SU-DHL-6 (cell line): ENCODE measurements at regions not wholly inside any gene's neighbourhood (a gene's known extent, or its start where the extent isn't known, plus 50 kb on each side); places are given as distances from the start of the nearest gene placed in this dataset.
"Not testable (repeated sequence)": the region's sequence is repeated elsewhere in the genome, so short reads cannot be mapped to it uniquely, and the experiment has no call there.

Experiments
- H2AFZ ChIP-seq: fragments of 200-600 bp; sonication (generic); 2 replicates; pipeline ENCODE4 v1.6.1; 2014; ENCODE audit warnings: low read depth, mild to moderate bottlenecking, moderate library complexity, mixed read lengths, antibody characterized with exemption, low read length; ENCODE audit not compliant: severe bottlenecking
- H3F3A ChIP-seq: fragments of 200-600 bp; shearing (Covaris generic); 2 replicates; pipeline ENCODE4 v1.6.0; 2016; ENCODE audit warnings: antibody characterized with exemption, mild to moderate bottlenecking; ENCODE audit not compliant: insufficient read depth
- H3K27ac ChIP-seq: fragments of 200-600 bp; sonication (generic); 2 replicates; pipeline ENCODE4 v1.5.1; 2016; ENCODE audit warnings: low read depth, mild to moderate bottlenecking, low read length, moderate library complexity, mixed read lengths
- H3K27me3 ChIP-seq: fragments of 200-600 bp; sonication (generic), shearing (Covaris generic); 2 replicates; pipeline ENCODE4 v1.6.0; 2014; ENCODE audit warnings: mild to moderate bottlenecking, low read length
- H3K36me3 ChIP-seq: fragments of 200-600 bp; sonication (generic); 2 replicates; pipeline ENCODE4 v1.6.1; 2014; ENCODE audit warnings: mild to moderate bottlenecking, low read length, mixed read lengths
- H3K4me2 ChIP-seq: fragments of 300-600, 200-600 bp; shearing (Covaris generic), sonication (generic); 2 replicates; pipeline ENCODE4 v1.6.0; 2014; ENCODE audit warnings: low read length, low read depth, mild to moderate bottlenecking; ENCODE audit not compliant: poor library complexity, severe bottlenecking
- H3K4me3 ChIP-seq: fragments of 200-600 bp; sonication (generic); 2 replicates; pipeline ENCODE4 v1.5.1; 2014; ENCODE audit warnings: antibody characterized with exemption, low read length, mild to moderate bottlenecking, mixed read lengths; ENCODE audit not compliant: insufficient read depth, poor library complexity, severe bottlenecking
- H3K79me2 ChIP-seq: fragments of 200-600 bp; sonication (generic); 2 replicates; pipeline ENCODE4 v1.6.1; 2014; ENCODE audit warnings: mild to moderate bottlenecking, low read length, moderate library complexity; ENCODE audit not compliant: insufficient read depth
- H3K9ac ChIP-seq: fragments of 200-600 bp; sonication (generic); 2 replicates; pipeline ENCODE4 v1.7.0; 2014; ENCODE audit warnings: mild to moderate bottlenecking, low read length
- H3K9me2 ChIP-seq: fragments of 200-600 bp; sonication (generic); replicated peaks from 2 replicates; pipeline ENCODE4 v1.6.1; 2014; ENCODE audit warnings: low read length; ENCODE audit not compliant: insufficient read depth
- H3K9me3 ChIP-seq: fragments of 200-600 bp; sonication (generic); 2 replicates; pipeline ENCODE4 v1.6.1; 2014; ENCODE audit warnings: low read length, mixed read lengths; ENCODE audit not compliant: insufficient read depth
- H4K20me1 ChIP-seq: fragments of 200-600 bp; sonication (generic); 2 replicates; pipeline ENCODE4 v1.6.1; 2014; ENCODE audit warnings: low read depth, mild to moderate bottlenecking, antibody characterized with exemption, low read length, moderate library complexity, mixed read lengths
- CTCF ChIP-seq: fragments of 200-600 bp; sonication (generic); IDR thresholded peaks from one replicate; pipeline ENCODE4 v1.5.1; 2017; ENCODE audit warnings: antibody characterized with exemption, mild to moderate bottlenecking, low read length, moderate library complexity; ENCODE audit not compliant: insufficient read depth, poor library complexity, severe bottlenecking
- EZH2phosphoT487 ChIP-seq: fragments of 200-600 bp; sonication (generic), shearing (Covaris generic); conservative IDR thresholded peaks from 2 replicates; pipeline ENCODE4 v1.6.1; 2018; ENCODE audit warnings: mild to moderate bottlenecking, antibody characterized with exemption, low read length, moderate library complexity, mixed read lengths

GRCh38 chr7:109473172-109473571 lies 903.5 kb downstream of the DNAJB9 start:
- H3K4me3 ChIP-seq, result no peak overlapping the region
- no peaks in the 10 kb centered on the region for H3K79me2 ChIP-seq
- no peaks in the 10 kb centered on the region for H3F3A ChIP-seq
- H3K27me3 ChIP-seq, result no peaks in the 10 kb centered on the region
- no peaks in the 10 kb centered on the region; the same call in 1 of the 2 replicates for H4K20me1 ChIP-seq
- no peak overlapping the region for H2AFZ ChIP-seq
- H3K36me3 ChIP-seq, result no peaks in the 10 kb centered on the region
- no peak overlapping the region for H3K9ac ChIP-seq
- no peaks in the 10 kb centered on the region for H3K9me3 ChIP-seq
- no peak overlapping the region for H3K27ac ChIP-seq
- TF ChIP-seq EZH2phosphoT487 (no peak), CTCF (no peak)
- H3K4me2 ChIP-seq, result no peak overlapping the region
- H3K9me2 ChIP-seq, result no peaks in the 10 kb centered on the region

GRCh38 chr7:109476409-109476808 lies 906.7 kb downstream of the DNAJB9 start:
- H3K27me3 ChIP-seq, result no peaks in the 10 kb centered on the region
- H3F3A ChIP-seq, result no peaks in the 10 kb centered on the region
- no peak overlapping the region for H3K9ac ChIP-seq
- no peak for TF ChIP-seq CTCF
- TF ChIP-seq EZH2phosphoT487, result no peak
- no peaks in the 10 kb centered on the region for H3K9me2 ChIP-seq
- H3K9me3 ChIP-seq, result no peaks in the 10 kb centered on the region
- H4K20me1 ChIP-seq, result no peaks in the 10 kb centered on the region; the same call in 1 of the 2 replicates
- no peaks in the 10 kb centered on the region for H3K36me3 ChIP-seq
- H3K27ac ChIP-seq, result no peak overlapping the region
- no peaks in the 10 kb centered on the region for H3K79me2 ChIP-seq
- H3K4me3 ChIP-seq, result no peak overlapping the region
- no peak overlapping the region for H2AFZ ChIP-seq
- H3K4me2 ChIP-seq, result no peak overlapping the region

DNA sequence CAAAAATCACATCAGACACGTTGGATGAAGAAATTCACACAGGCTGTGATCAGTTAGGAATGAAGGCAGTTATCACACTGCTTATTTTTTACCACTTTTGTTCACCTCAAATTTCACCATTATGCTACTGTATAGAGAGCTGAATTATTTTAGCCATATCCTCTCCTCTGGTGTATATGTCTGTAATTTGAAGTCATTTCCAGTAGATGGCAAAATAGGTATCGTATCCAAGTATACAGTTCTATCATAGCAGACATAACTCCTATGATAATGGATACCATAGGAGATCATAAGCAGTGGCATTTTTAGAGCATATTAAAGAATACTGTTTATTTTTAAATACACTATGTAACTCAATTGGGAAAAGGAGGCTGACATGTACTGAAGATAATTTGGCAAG lies 909.7 kb downstream of the DNAJB9 start:
- no peak overlapping the region for H2AFZ ChIP-seq
- no peaks in the 10 kb centered on the region; the same call in 1 of the 2 replicates for H4K20me1 ChIP-seq
- no peak overlapping the region for H3K27ac ChIP-seq
- H3F3A ChIP-seq, result no peaks in the 10 kb centered on the region
- no peaks in the 10 kb centered on the region for H3K9me3 ChIP-seq
- H3K36me3 ChIP-seq, result no peaks in the 10 kb centered on the region
- no peaks in the 10 kb centered on the region for H3K27me3 ChIP-seq
- no peak for TF ChIP-seq CTCF
- no peak for TF ChIP-seq EZH2phosphoT487
- H3K4me2 ChIP-seq, result no peak overlapping the region
- no peak overlapping the region for H3K4me3 ChIP-seq
- no peak overlapping the region for H3K9ac ChIP-seq
- H3K9me2 ChIP-seq, result no peaks in the 10 kb centered on the region
- no peaks in the 10 kb centered on the region for H3K79me2 ChIP-seq

DNA sequence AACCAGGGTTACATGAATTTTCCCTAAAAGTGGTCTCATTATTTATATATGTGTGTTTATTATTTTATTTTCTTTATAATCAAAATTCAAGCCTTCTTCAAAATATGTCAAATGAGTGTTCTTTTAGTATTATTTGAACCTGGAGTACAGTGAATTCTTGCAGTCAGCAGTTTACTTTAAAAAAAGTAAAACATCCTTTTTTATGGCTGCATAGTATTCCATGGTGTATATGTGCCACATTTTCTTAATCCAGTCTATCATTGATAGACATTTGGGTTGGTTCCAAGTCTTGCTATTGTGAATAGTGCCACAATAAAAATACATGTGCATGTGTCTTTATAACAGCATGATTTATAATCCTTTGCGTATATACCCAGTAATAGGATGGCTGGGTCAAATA lies 920.9 kb downstream of the DNAJB9 start:
- H3K27me3 ChIP-seq, H3K4me2 ChIP-seq, H3K9me2 ChIP-seq, H3K4me3 ChIP-seq, H3K36me3 ChIP-seq, H3K27ac ChIP-seq, H3K9ac ChIP-seq, H4K20me1 ChIP-seq, H3K9me3 ChIP-seq, H2AFZ ChIP-seq, H3K79me2 ChIP-seq, H3F3A ChIP-seq: not testable (repeated sequence)
